ENCODE measurements at regions not wholly inside any gene's neighbourhood (a gene's known extent, or its start where the extent isn't known, plus 50 kb on each side); places are given as distances from the start of the nearest gene placed in this dataset.
"Not testable (repeated sequence)": the region's sequence is repeated elsewhere in the genome, so short reads cannot be mapped to it uniquely, and the experiment has no call there.

DNA sequence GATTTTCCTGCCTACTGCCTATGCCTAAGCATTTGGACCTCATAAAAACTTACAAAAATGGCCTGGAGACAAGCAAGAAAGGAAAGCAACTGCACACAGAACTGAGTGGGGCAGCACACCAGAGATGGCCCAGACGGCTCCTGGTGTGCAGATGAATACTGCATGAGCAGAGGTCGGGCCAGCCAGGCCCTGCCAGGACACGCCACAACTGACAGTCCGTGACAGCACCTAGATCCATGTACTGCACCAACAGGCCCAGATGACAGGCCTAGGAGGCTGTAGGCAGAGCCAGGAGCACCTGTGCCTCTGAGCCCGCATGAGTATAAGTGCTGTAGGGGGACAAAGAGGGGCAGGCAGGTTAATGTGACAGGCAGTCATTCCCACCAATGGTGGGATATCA, 160.2 kb downstream of the IGLL1 start:
- Mint-ChIP-seq H3K27me3 (no peaks in the 10 kb centered on the region), H3K27ac (no peak overlapping the region), H3K36me3 (ENCODE audit: low read depth) (no peaks in the 10 kb centered on the region), H3K9me3 (no peaks in the 10 kb centered on the region), H3K4me3 (no peak overlapping the region), H3K4me1 (peaks cover 14% of the 10 kb centered on the region)
- TF ChIP-seq, protein P1, sequence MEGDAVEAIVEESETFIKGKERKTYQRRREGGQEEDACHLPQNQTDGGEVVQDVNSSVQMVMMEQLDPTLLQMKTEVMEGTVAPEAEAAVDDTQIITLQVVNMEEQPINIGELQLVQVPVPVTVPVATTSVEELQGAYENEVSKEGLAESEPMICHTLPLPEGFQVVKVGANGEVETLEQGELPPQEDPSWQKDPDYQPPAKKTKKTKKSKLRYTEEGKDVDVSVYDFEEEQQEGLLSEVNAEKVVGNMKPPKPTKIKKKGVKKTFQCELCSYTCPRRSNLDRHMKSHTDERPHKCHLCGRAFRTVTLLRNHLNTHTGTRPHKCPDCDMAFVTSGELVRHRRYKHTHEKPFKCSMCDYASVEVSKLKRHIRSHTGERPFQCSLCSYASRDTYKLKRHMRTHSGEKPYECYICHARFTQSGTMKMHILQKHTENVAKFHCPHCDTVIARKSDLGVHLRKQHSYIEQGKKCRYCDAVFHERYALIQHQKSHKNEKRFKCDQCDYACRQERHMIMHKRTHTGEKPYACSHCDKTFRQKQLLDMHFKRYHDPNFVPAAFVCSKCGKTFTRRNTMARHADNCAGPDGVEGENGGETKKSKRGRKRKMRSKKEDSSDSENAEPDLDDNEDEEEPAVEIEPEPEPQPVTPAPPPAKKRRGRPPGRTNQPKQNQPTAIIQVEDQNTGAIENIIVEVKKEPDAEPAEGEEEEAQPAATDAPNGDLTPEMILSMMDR (IDR thresholded peaks at IDR 0.05) = no peak
- POLR2A ChIA-PET = no interaction called here
- CTCF ChIA-PET = no interaction called here
- intact Hi-C loops (cut with micrococcal nuclease) = no loop called here
- ATAC-seq (ENCODE audit: low read depth) = no peak
- DNase-seq = no peak

DNA sequence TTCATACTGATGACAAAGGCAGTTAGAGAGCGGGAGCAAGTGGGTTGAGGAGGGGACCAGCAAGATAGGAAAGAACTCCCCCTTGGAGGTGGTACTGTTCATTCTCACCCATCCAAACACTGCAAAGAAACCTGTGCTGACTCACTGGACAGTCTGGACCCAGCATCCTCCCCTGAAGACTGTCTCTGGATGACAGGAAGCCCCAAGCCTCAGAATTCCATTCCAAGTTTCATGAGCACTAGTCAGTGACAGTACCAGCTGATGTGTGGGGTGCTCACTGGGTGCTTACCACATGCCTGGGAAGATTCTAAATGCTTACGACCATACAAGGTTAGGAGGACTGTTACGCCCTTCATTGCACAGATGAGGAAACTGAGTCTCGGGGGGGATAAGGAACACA, 160.9 kb downstream of the IGLL1 start:
- ATAC-seq (ENCODE audit: low read depth) = no peak
- ChIA-PET POLR2A (no interaction called here), CTCF (no interaction called here)
- no peak for DNase-seq
- Mint-ChIP-seq H3K9me3 (no peaks in the 10 kb centered on the region), H3K4me1 (peaks cover 7% of the 10 kb centered on the region), H3K36me3 (ENCODE audit: low read depth) (no peaks in the 10 kb centered on the region), H3K27me3 (no peaks in the 10 kb centered on the region), H3K27ac (no peak overlapping the region), H3K4me3 (no peak overlapping the region)
- TF ChIP-seq, protein P1 (IDR thresholded peaks at IDR 0.05) = no peak
- intact Hi-C loops (cut with micrococcal nuclease) = no loop called here

DNA sequence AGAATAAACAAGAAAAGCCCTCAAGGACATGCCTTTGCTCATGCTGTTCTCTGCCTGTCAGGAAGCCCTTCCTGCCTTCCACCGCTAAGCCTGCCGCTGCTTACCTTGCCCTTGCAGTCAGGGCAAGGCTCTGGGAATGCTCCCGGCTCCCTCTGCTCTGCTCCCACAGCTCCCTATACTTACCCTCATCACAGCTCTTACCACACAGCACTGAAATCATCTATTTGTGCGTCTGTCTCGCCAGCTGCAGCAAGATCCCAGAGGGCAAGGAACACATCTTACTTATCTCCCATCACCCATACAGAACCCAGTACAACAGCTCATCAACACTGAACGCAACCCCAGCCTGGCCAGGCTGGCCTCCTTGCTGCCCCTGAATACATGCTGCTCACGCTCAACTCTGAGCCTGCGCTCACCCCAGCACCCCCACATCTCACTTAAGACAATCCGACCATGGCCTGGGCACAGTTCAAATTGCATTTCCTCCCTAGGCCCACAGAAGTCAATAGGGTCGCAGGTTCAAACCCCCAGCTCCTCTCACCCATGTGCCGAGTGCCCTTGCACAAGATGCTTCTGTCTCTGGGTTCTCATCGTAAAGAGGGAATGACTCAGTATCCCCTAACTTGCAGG, 161.8 kb downstream of the IGLL1 start:
- Mint-ChIP-seq H3K4me1 (no peaks in the 10 kb centered on the region), H3K9me3 (no peaks in the 10 kb centered on the region), H3K36me3 (ENCODE audit: low read depth) (no peaks in the 10 kb centered on the region), H3K27me3 (no peaks in the 10 kb centered on the region), H3K27ac (no peak overlapping the region), H3K4me3 (no peak overlapping the region)
- POLR2A ChIA-PET = interaction anchor here (0.6 kb wide), 1 partner anchor 508 kb away, joined by 3 read pairs; no protein-coding TSS in a partner anchor
- TF ChIP-seq, protein P1 (IDR thresholded peaks at IDR 0.05) = no peak
- intact Hi-C loops (cut with micrococcal nuclease) = no loop called here
- CTCF ChIA-PET = no interaction called here
- DNase-seq = no peak
- no peak for ATAC-seq (ENCODE audit: low read depth)

DNA sequence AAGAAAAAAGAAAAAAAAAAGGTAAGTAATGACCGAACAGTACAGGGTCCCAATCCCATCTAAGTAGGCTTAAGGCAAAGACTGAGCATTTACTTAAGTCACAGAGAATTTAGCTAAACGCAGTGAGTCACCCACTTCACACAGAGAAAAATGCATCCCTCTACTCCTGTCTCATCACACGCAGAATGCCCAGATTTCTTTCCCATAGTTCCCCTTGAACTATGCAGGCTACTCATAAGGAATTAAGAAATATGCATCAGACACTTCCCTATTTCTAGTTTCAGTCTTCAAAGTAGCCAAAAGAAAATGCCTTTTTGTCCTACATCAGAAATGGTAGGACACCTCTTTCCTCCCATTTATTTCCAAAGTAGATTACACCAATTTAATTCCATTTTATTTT, 162.8 kb downstream of the IGLL1 start:
- POLR2A ChIA-PET; H3K4me1 Mint-ChIP-seq; H3K27ac Mint-ChIP-seq; CTCF ChIA-PET; H3K9me3 Mint-ChIP-seq; DNase-seq; H3K36me3 Mint-ChIP-seq (ENCODE audit: low read depth); intact Hi-C loops (cut with micrococcal nuclease); H3K4me3 Mint-ChIP-seq; ATAC-seq (ENCODE audit: low read depth); H3K27me3 Mint-ChIP-seq: not testable (repeated sequence)

DNA sequence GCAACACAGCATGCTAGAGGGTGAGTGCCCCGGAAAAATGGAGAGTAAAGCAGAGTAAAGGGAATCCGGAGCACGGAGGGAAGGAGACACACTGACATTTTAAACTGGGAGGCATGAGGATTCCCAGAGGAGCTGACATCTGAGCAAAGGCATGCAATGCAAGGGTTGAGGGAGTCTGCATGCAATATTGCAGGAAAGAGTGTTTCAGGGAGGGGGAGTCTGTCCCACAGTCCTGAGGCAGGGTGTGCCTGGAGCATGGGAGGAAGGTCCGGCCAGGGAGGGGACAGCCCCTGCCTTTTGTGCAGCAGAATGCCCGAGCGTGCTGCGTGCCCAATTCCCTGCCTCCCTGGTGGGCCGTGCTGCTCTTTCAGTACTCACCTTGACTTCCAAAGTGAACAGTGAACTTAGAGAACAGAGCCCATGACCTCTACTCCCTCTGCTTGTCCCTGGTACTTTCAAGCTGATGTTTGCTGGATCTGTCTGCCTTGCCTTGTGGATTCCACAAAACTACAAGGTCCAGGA, 163.9 kb downstream of the IGLL1 start:
- H3K4me3 Mint-ChIP-seq; H3K27ac Mint-ChIP-seq; CTCF ChIA-PET; H3K9me3 Mint-ChIP-seq; H3K36me3 Mint-ChIP-seq (ENCODE audit: low read depth); POLR2A ChIA-PET; H3K27me3 Mint-ChIP-seq; DNase-seq; intact Hi-C loops (cut with micrococcal nuclease); ATAC-seq (ENCODE audit: low read depth); H3K4me1 Mint-ChIP-seq: not testable (repeated sequence)

DNA sequence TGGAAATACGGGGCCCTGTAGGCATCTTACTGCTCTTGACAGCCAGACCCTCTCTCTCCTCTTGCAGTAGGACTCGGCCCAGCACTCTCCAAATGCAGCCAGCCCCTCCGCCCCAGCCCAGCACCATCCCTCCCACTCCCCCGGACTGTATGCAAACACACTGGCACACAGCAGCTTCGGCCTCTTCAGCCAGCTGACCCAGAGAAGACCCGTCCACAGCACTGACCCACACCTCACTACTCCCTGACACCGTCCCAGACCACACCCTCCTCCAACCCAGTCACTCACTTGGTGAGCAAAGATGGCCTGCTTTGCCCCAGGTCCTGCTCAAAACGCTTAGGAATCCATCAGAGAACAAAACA, 164.6 kb downstream of the IGLL1 start:
- Mint-ChIP-seq H3K9me3 (no peaks in the 10 kb centered on the region), H3K27ac (no peak overlapping the region)

More for the DNA sequence above, 164.6 kb downstream of the IGLL1 start:
- intact Hi-C loops (cut with micrococcal nuclease) = no loop called here
- H3K27me3 Mint-ChIP-seq = no peaks in the 10 kb centered on the region
- ChIA-PET CTCF (no interaction called here), POLR2A (no interaction called here)
- TF ChIP-seq, protein P1 (IDR thresholded peaks at IDR 0.05) = no peak
- no peak overlapping the region for H3K4me3 Mint-ChIP-seq
- no peak for ATAC-seq (ENCODE audit: low read depth)
- no peak for DNase-seq
- no peaks in the 10 kb centered on the region for H3K36me3 Mint-ChIP-seq (ENCODE audit: low read depth)
- peaks cover 8% of the 10 kb centered on the region for H3K4me1 Mint-ChIP-seq

Measured in activated B cell treated with CpG ODN at 0.5 μM for 24 hours (primary cell).